Ishikawa (cell line): ENCODE measurements at regions not wholly inside any gene's neighbourhood (a gene's known extent, or its start where the extent isn't known, plus 50 kb on each side); places are given as distances from the start of the nearest gene placed in this dataset.

Source experiments
- TEAD4 ChIP-seq: IDR thresholded peaks from 2 replicates; pipeline ENCODE4 v1.6.1; 2012
- YY1 ChIP-seq: IDR thresholded peaks from 2 replicates; pipeline ENCODE4 v1.6.1; 2012; ENCODE audit warnings: low read depth

DNA sequence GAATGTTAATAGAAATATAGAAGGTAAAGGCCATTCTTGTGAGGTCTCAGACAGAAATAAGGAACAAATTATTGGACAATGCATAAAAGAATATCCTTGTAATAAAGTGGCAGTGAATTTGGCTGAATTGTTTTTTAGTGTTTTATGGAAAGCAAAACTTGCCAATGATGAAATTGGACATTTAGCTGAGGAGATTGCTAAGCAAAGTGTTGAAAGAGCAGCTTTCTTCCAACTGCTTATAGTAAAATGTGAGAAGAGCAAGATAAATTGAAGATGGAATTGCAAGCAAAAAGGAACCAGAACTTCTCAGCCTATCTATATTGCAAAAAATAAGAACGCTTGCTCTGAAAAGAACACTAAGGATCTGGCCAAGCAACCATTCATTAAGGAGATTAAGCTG is 245.7 kb downstream of the MREG start:
- TF ChIP-seq TEAD4 (no peak), YY1 (no peak)
